ENCODE measurements at regions not wholly inside any gene's neighbourhood (a gene's known extent, or its start where the extent isn't known, plus 50 kb on each side); places are given as distances from the start of the nearest gene placed in this dataset.

DNA sequence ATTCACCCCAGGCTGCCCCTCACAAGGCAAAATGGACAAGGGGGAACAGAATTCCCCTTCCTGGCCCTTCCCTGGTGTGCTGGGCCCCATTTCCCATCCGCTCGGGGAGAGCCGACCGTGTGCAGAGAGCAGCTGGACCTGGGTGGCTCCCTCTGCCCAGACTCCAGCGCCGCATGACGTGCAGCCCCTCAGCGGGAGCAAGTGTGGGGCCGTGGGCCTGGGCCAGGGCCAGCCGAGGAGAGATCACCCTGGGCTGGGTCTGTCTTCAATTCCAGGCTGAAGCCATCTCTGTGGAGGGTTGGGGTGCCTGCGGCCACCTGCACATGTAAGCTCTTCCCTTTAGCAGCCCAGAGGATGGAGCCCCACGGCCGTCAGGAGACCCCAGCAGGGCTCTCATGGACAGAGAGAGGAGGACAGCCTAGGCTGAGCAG, 241.8 kb downstream of the TTLL2 start:
- H3K9me2 ChIP-seq (replicated peaks; ENCODE audit: control insufficient read depth, low read length) = no peaks in the 10 kb centered on the region
- H4K20me1 ChIP-seq (ENCODE audit: control insufficient read depth, insufficient read depth, low read depth, low read length) = no peaks in the 10 kb centered on the region
- H3K27ac ChIP-seq (ENCODE audit: low read depth, low read length) = no peak overlapping the region
- no peaks in the 10 kb centered on the region for H3K36me3 ChIP-seq (ENCODE audit: control insufficient read depth, low read length)
- no peaks in the 10 kb centered on the region for H3K9me3 ChIP-seq (ENCODE audit: control insufficient read depth, insufficient read depth, low read length)
- no peaks in the 10 kb centered on the region for H3K27me3 ChIP-seq (ENCODE audit: control insufficient read depth, low read length)
- H3K4me1 ChIP-seq (ENCODE audit: control insufficient read depth, low read length) = no peaks in the 10 kb centered on the region
- no peaks in the 10 kb centered on the region for H3K79me2 ChIP-seq (ENCODE audit: control insufficient read depth, low read length)
- H3K4me2 ChIP-seq (ENCODE audit: low read length) = no peak overlapping the region
- no peak for TF ChIP-seq EZH2phosphoT487 (IDR thresholded peaks at IDR 0.05; ENCODE audit: borderline replicate concordance, low read length)
- TF ChIP-seq, protein P1, sequence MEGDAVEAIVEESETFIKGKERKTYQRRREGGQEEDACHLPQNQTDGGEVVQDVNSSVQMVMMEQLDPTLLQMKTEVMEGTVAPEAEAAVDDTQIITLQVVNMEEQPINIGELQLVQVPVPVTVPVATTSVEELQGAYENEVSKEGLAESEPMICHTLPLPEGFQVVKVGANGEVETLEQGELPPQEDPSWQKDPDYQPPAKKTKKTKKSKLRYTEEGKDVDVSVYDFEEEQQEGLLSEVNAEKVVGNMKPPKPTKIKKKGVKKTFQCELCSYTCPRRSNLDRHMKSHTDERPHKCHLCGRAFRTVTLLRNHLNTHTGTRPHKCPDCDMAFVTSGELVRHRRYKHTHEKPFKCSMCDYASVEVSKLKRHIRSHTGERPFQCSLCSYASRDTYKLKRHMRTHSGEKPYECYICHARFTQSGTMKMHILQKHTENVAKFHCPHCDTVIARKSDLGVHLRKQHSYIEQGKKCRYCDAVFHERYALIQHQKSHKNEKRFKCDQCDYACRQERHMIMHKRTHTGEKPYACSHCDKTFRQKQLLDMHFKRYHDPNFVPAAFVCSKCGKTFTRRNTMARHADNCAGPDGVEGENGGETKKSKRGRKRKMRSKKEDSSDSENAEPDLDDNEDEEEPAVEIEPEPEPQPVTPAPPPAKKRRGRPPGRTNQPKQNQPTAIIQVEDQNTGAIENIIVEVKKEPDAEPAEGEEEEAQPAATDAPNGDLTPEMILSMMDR (IDR thresholded peaks at IDR 0.05; ENCODE audit: low read depth, low read length, poor library complexity, severe bottlenecking) = no peak
- H3K4me3 ChIP-seq (ENCODE audit: low read length) = no peak overlapping the region
- H3F3A ChIP-seq (ENCODE audit: control insufficient read depth, insufficient read depth) = no peaks in the 10 kb centered on the region

DNA sequence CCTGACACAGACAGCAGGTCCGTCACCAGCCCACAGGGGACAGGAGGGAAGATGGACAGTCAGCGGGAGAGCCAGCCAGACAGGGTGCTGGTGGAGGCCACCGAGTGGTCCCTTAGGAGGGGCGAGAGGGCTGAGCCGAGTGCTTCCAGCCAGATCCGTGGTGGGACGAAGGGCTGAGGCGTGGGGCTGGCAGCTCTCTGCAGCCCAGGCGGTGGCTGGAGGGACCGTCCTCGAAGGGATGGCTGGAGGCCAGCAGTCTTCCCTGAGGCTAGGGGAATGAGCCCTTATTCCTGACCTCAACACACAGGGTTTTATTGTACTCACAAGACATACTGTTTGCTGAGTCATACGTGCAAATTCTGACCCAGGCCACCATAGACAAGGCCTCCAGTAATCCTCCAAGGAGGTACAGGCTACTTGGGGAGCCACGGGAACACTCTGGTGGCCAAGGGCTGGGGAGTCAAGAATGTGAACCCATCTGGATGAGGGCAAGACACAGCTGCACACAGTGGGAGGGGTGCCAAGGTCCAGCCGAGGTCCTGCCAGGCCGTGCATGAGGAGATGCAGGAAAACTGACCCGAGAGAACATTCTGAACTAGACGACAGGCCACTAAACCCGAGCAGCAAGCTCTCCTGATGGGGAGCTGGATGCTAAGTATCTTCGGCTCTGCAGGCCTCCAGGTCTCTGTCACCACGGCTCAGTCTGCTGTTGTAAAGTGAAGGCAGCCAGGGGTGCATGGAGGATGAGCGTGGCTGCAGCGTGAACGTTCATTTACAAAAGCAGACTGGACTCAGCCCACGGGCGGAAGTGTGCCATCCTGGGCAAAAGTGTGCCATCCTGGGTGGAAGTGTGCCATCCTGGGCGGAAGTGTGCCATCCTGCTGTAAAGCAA, 242.5 kb downstream of the TTLL2 start:
- H3K79me2 ChIP-seq (ENCODE audit: control insufficient read depth, low read length) = no peaks in the 10 kb centered on the region
- H3K4me2 ChIP-seq (ENCODE audit: low read length) = no peak overlapping the region
- H3K27me3 ChIP-seq (ENCODE audit: control insufficient read depth, low read length) = no peaks in the 10 kb centered on the region
- no peaks in the 10 kb centered on the region for H3K36me3 ChIP-seq (ENCODE audit: control insufficient read depth, low read length)
- no peaks in the 10 kb centered on the region for H3K9me2 ChIP-seq (replicated peaks; ENCODE audit: control insufficient read depth, low read length)
- no peaks in the 10 kb centered on the region for H3K4me1 ChIP-seq (ENCODE audit: control insufficient read depth, low read length)
- no peaks in the 10 kb centered on the region for H3F3A ChIP-seq (ENCODE audit: control insufficient read depth, insufficient read depth)
- no peak overlapping the region for H3K27ac ChIP-seq (ENCODE audit: low read depth, low read length)
- TF ChIP-seq EZH2phosphoT487 (IDR thresholded peaks at IDR 0.05; ENCODE audit: borderline replicate concordance, low read length) = no peak
- TF ChIP-seq, protein P1 (IDR thresholded peaks at IDR 0.05; ENCODE audit: low read depth, low read length, poor library complexity, severe bottlenecking) = no peak
- no peaks in the 10 kb centered on the region for H4K20me1 ChIP-seq (ENCODE audit: control insufficient read depth, insufficient read depth, low read depth, low read length)
- H3K9me3 ChIP-seq (ENCODE audit: control insufficient read depth, insufficient read depth, low read length) = no peaks in the 10 kb centered on the region
- H3K4me3 ChIP-seq (ENCODE audit: low read length) = no peak overlapping the region

DNA sequence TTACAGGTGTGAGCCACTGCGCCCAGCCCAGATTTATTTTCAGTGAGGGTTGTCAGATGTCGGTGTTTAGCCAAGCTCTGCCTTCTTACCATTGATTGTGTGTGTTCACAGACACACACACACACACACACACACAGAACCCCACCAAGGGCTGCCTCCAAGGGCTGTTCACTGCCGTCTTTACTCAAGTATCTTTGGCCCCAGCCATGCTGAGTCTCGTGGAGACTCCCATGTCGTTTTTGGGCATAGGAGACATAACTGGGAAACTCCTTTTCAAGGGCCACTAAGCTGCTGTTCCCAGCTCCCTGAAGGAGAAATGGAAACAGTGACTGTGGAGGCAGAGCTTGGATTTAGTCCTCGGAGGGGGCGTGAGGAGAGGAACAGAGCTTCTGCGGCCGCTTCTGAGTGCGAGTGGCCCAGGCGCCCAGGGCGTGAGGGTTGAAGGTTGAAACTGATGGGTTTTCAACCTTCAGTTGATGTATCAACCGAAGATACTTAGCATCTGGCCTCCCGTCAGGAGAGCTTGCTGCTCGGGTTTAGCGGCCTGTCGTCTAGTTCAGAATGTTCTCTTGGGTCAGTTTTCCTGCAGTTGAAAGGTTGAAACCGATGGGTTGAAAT, 243.6 kb downstream of the TTLL2 start:
- Histone ChIP-seq H3K9me3 (ENCODE audit: control insufficient read depth, insufficient read depth, low read length) (no peaks in the 10 kb centered on the region), H3K4me1 (ENCODE audit: control insufficient read depth, low read length) (no peaks in the 10 kb centered on the region)

More for the DNA sequence above, 243.6 kb downstream of the TTLL2 start:
- no peak overlapping the region for H3K4me3 ChIP-seq (ENCODE audit: low read length)
- TF ChIP-seq, protein P1 (IDR thresholded peaks at IDR 0.05; ENCODE audit: low read depth, low read length, poor library complexity, severe bottlenecking) = no peak
- TF ChIP-seq EZH2phosphoT487 (IDR thresholded peaks at IDR 0.05; ENCODE audit: borderline replicate concordance, low read length) = no peak
- no peaks in the 10 kb centered on the region for H3K79me2 ChIP-seq (ENCODE audit: control insufficient read depth, low read length)
- H3K4me2 ChIP-seq (ENCODE audit: low read length) = no peak overlapping the region
- no peaks in the 10 kb centered on the region for H4K20me1 ChIP-seq (ENCODE audit: control insufficient read depth, insufficient read depth, low read depth, low read length)
- no peak overlapping the region for H3K27ac ChIP-seq (ENCODE audit: low read depth, low read length)
- no peaks in the 10 kb centered on the region for H3K27me3 ChIP-seq (ENCODE audit: control insufficient read depth, low read length)
- no peaks in the 10 kb centered on the region for H3K36me3 ChIP-seq (ENCODE audit: control insufficient read depth, low read length)
- H3K9me2 ChIP-seq (replicated peaks; ENCODE audit: control insufficient read depth, low read length) = no peaks in the 10 kb centered on the region
- no peaks in the 10 kb centered on the region for H3F3A ChIP-seq (ENCODE audit: control insufficient read depth, insufficient read depth)

Data from DOHH2 (cell line).